ENCODE measurements at regions not wholly inside any gene's neighbourhood (a gene's known extent, or its start where the extent isn't known, plus 50 kb on each side); places are given as distances from the start of the nearest gene placed in this dataset.

DNA sequence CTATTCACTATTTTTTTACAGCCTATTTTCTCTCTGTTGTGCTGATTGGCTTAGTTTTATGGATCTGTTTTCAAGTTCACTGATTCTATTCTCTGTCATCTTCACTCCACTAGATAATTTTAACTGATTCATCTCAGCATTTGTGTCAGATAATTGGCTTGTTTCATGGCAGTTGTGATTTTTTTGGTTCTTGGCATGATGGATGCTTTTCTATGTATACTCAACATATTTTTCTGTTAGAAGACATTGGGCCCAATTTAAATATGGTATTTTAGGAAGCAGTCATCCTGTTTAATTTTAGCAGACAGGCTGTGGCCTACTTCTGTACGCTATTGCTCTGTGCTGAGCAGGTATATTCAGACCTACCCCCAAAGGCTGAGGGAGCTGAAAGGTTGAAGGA is 1865.3 kb upstream of the ACO1 start:
- Histone ChIP-seq H2AFZ (ENCODE audit: low read depth, low read length) (no peak overlapping the region), H3K79me2 (ENCODE audit: control insufficient read depth, insufficient read depth, low read length) (no peaks in the 10 kb centered on the region), H3K9ac (ENCODE audit: insufficient read depth in 1 of 2, low read depth in 2 of 2, low read length in 2 of 2) (no peak overlapping the region), H3K4me1 (replicated peaks in 1 of 2; ENCODE audit: control insufficient read depth in 2 of 2, insufficient read depth in 2 of 2, low read length in 2 of 2) (no peaks in the 10 kb centered on the region), H3K27ac (ENCODE audit: extremely low read depth, low read depth, low read length) (no peak overlapping the region), H3K9me1 (ENCODE audit: control insufficient read depth, insufficient read depth, low read length) (no peaks in the 10 kb centered on the region), H3K27me3 (ENCODE audit: control insufficient read depth in 2 of 2, insufficient read depth in 2 of 2, low read length in 2 of 2) (no peaks in the 10 kb centered on the region), H3K36me3 (ENCODE audit: control insufficient read depth, insufficient read depth, low read length) (no peaks in the 10 kb centered on the region), H3K4me2 (ENCODE audit: insufficient read depth, low read length) (no peak overlapping the region), H3K9me3 (replicated peaks; ENCODE audit: control insufficient read depth, insufficient read depth, low read depth, low read length) (no peaks in the 10 kb centered on the region), H4K20me1 (replicated peaks; ENCODE audit: control insufficient read depth, insufficient read depth, low read length) (no peaks in the 10 kb centered on the region), H3K4me3 (no peak overlapping the region)
- ChIA-PET POLR2A (no interaction called here), CTCF (ENCODE audit: low intra/inter-chr PET ratio) (no interaction called here)
- BruUV-seq (replicated peaks) = no TSS peak
- ATAC-seq (no peak), DNase-seq (ENCODE audit: extremely low read depth in 1 of 4, low spot score in 3 of 4) (no peak), FAIRE-seq (no peak)
- no CpG with 5 or more reads among the region's 1 CpG for WGBS (ENCODE audit: insufficient coverage, low coverage, missing lambda C conversion rate)
- intact Hi-C loops (cut with micrococcal nuclease) = no loop called here
- in situ Hi-C loops (cut with MboI) = no loop called here
- TF ChIP-seq ZHX1 (conservative IDR thresholded peaks at IDR 0.05; ENCODE audit: low read length) (no peak), FOXJ3 (CRISPR knock-in tag; IDR thresholded peaks at IDR 0.05) (no peak), ZNF217 (CRISPR knock-in tag; IDR thresholded peaks at IDR 0.05) (no peak), RBBP5 (IDR thresholded peaks at IDR 0.05; ENCODE audit: borderline replicate concordance, insufficient read depth, low read length, poor library complexity, severe bottlenecking) (no peak), ETV1 (tag; conservative IDR thresholded peaks at IDR 0.05; ENCODE audit: low read depth) (no peak), BACH1 (tag; IDR thresholded peaks at IDR 0.05) (no peak), ZFPM2 (CRISPR knock-in tag; IDR thresholded peaks at IDR 0.05) (no peak), ZNF444 (CRISPR knock-in tag; IDR thresholded peaks at IDR 0.05) (no peak), ZNF445 (CRISPR knock-in tag; IDR thresholded peaks at IDR 0.05; ENCODE audit: low read depth) (no peak), CBFB (CRISPR knock-in tag; IDR thresholded peaks at IDR 0.05) (no peak), SREBF2 (CRISPR knock-in tag; IDR thresholded peaks at IDR 0.05) (no peak), ZNF518B (CRISPR knock-in tag; IDR thresholded peaks at IDR 0.05) (no peak)
- TF ChIP-seq, protein P1, sequence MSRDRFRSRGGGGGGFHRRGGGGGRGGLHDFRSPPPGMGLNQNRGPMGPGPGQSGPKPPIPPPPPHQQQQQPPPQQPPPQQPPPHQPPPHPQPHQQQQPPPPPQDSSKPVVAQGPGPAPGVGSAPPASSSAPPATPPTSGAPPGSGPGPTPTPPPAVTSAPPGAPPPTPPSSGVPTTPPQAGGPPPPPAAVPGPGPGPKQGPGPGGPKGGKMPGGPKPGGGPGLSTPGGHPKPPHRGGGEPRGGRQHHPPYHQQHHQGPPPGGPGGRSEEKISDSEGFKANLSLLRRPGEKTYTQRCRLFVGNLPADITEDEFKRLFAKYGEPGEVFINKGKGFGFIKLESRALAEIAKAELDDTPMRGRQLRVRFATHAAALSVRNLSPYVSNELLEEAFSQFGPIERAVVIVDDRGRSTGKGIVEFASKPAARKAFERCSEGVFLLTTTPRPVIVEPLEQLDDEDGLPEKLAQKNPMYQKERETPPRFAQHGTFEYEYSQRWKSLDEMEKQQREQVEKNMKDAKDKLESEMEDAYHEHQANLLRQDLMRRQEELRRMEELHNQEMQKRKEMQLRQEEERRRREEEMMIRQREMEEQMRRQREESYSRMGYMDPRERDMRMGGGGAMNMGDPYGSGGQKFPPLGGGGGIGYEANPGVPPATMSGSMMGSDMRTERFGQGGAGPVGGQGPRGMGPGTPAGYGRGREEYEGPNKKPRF (IDR thresholded peaks at IDR 0.05; ENCODE audit: low read depth, low read length) = no peak
- TF ChIP-seq, protein P2, sequence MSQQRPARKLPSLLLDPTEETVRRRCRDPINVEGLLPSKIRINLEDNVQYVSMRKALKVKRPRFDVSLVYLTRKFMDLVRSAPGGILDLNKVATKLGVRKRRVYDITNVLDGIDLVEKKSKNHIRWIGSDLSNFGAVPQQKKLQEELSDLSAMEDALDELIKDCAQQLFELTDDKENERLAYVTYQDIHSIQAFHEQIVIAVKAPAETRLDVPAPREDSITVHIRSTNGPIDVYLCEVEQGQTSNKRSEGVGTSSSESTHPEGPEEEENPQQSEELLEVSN (IDR thresholded peaks at IDR 0.05; ENCODE audit: borderline replicate concordance in 1 of 2, extremely low read depth in 1 of 2, insufficient read depth in 1 of 2, insufficient read length in 1 of 2, low read depth in 1 of 2, low read length in 1 of 2, poor library complexity in 1 of 2, severe bottlenecking in 1 of 2) = no peak

Data from K562 (cell line).